Stimulated activated naive CD8-positive, alpha-beta T cell treated with anti-CD3 and anti-CD28 coated beads, Interleukin-15, amount 100 ng/mL, for 72 hours (primary cell): ENCODE measurements at regions not wholly inside any gene's neighbourhood (a gene's known extent, or its start where the extent isn't known, plus 50 kb on each side); places are given as distances from the start of the nearest gene placed in this dataset.
A peak's percentile ranks its signal among the peaks of the same experiment; 100 is the strongest.
"Not testable (repeated sequence)": the region's sequence is repeated elsewhere in the genome, so short reads cannot be mapped to it uniquely, and the experiment has no call there.

ENCODE experiments used
- ATAC-seq: fragments of 150-1000 bp; cut with Tn5 transposase; 2 replicates; pipeline ENCODE4 v1.10.0; 2021; ENCODE audit warnings: mild to moderate bottlenecking, moderate library complexity
- DNase-seq, 2 donors: peaks; one replicate each; pipeline ENCODE4 v3.0.0; 2021 to 2022
- H3K27ac Mint-ChIP-seq, 2 donors: one replicate each; pipeline ENCODE4 v1.8.0; 2022; ENCODE audit warnings: mild to moderate bottlenecking in 2 of 2, mixed read lengths in 2 of 2, moderate library complexity in 2 of 2
- H3K27me3 Mint-ChIP-seq: one replicate; pipeline ENCODE4 v1.8.0; 2022; ENCODE audit warnings: mixed read lengths
- H3K4me1 Mint-ChIP-seq: one replicate; pipeline ENCODE4 v1.8.0; 2022; ENCODE audit warnings: mild to moderate bottlenecking, mixed read lengths
- H3K4me3 Mint-ChIP-seq, 2 donors: one replicate each; pipeline ENCODE4 v1.8.0; 2022; ENCODE audit warnings: mild to moderate bottlenecking in 2 of 2, mixed read lengths in 2 of 2, moderate library complexity in 1 of 2
- H3K9me3 Mint-ChIP-seq, 2 donors: one replicate each; pipeline ENCODE4 v1.8.0; 2022; ENCODE audit warnings: mixed read lengths in 2 of 2

DNA sequence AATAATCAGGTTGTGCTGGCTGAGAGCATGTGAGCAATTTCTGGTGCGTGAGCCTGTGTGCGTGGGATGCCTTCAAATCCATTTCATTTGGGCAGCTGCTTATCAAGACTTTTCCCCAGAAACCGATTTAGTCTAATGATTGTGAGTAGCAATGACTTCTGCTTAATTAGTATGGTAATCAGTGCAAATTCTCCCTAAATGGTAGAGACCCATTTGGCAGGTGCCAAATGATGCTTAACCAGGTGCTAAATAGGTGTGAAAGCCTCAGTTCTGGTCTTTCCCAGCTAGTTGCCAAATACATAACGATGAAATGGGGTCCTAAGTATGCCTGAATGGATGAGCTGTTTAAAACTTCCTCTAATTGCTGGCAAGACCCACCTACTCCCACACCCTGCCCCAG, 248.4 kb upstream of the CCDC196 start:
- ATAC-seq (no peak), DNase-seq (no peak)
- H3K27ac Mint-ChIP-seq: no peak overlapping the region
- H3K9me3 Mint-ChIP-seq: no peaks in the 10 kb centered on the region
- H3K4me1 Mint-ChIP-seq: no peaks in the 10 kb centered on the region
- peaks cover 3% of the 10 kb centered on the region for H3K27me3 Mint-ChIP-seq
- no peak overlapping the region for H3K4me3 Mint-ChIP-seq

DNA sequence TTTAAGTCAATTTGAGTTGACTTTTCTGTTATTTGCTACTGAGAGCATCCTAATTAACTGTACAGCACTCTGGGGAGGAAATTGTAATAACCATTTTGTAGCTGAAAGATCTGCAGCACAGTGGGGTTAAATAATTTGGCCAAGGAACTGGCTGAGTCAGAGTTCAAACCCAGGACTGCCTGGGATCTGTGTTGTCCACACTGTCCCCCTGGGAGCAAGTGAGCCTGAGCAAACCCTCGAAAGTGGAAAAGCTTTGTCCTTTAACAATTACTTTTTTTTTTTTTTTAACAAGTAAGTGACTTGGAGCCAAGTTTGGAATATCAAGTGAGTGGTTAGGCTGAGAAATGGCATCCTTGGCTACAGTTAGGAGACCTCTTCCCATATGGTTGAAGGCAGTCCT, 247.2 kb upstream of the CCDC196 start:
- no peaks in the 10 kb centered on the region for H3K27me3 Mint-ChIP-seq
- no peaks in the 10 kb centered on the region for H3K9me3 Mint-ChIP-seq
- ATAC-seq: no peak
- no peak overlapping the region for H3K27ac Mint-ChIP-seq
- DNase-seq: no peak
- no peak overlapping the region for H3K4me3 Mint-ChIP-seq
- H3K4me1 Mint-ChIP-seq: no peaks in the 10 kb centered on the region

DNA sequence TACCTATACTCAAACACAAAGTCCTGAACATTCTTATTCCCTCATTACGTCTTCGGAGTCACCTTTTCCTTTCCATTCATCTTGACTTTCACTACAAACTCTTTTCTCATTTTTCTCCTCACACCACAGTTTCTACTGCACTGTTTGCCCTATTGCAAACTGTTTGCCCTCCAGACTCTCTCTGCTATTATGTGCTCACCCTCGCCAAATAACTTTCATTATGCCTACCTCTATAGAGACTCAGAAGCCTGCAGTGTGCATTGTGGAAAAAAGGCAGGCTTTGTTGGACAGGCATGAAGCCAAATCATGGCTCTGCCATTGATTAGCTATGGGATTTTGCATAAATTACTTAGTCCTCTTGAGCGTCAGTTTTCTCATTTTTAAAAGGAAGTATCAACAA, 246.6 kb upstream of the CCDC196 start:
- H3K27me3 Mint-ChIP-seq: no peaks in the 10 kb centered on the region

DNA sequence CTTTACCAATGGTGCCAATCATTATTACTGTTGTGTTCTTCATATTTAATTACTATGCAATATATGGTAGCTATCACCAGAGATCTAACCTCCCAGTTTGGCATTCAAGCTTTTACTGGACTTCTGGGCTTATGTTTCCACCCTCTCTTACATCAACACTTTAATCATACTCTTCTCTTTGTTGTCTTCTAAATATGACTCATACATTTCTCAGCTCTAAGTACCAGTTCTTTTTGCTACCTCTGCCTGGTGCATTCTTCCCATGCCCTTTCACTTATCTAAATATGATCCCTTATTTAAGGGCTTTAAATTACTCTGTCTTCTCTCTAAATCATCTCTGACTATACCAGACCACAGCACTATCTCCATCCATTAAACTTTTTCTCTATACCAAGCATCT, 246.1 kb upstream of the CCDC196 start:
- Mint-ChIP-seq H3K9me3 (no peaks in the 10 kb centered on the region), H3K4me3 (no peak overlapping the region), H3K27ac (no peak overlapping the region), H3K27me3 (no peaks in the 10 kb centered on the region), H3K4me1 (no peaks in the 10 kb centered on the region)
- ATAC-seq (no peak), DNase-seq (no peak)

More for the DNA sequence above, 246.6 kb upstream of the CCDC196 start:
- Mint-ChIP-seq H3K4me3 (no peak overlapping the region), H3K27ac (no peak overlapping the region), H3K9me3 (no peaks in the 10 kb centered on the region), H3K4me1 (no peaks in the 10 kb centered on the region)
- no peak for ATAC-seq
- DNase-seq: no peak

DNA sequence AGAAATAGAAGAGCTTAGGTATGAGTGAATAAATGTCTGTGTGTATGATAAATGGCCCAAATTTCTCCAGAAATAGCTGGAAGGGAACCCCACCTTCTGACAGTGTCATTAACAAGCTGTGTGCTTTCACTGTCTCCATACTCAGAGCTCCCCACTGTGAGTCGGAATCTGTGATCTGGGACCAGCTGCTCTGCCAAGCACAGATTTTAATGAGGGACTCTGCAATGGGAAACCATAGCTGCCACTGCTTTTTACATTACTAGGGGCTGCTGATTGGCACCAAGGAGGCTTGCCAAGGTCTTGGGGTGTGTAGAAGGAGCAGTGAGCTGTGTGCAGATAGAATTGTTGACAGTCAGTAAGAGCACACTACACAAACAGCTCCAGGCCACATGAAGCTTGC, 244.2 kb upstream of the CCDC196 start:
- no peak overlapping the region for H3K4me3 Mint-ChIP-seq
- no peaks in the 10 kb centered on the region for H3K4me1 Mint-ChIP-seq
- DNase-seq: no peak
- H3K27ac Mint-ChIP-seq: no peak overlapping the region
- no peaks in the 10 kb centered on the region for H3K27me3 Mint-ChIP-seq
- H3K9me3 Mint-ChIP-seq: no peaks in the 10 kb centered on the region
- ATAC-seq: no peak

DNA sequence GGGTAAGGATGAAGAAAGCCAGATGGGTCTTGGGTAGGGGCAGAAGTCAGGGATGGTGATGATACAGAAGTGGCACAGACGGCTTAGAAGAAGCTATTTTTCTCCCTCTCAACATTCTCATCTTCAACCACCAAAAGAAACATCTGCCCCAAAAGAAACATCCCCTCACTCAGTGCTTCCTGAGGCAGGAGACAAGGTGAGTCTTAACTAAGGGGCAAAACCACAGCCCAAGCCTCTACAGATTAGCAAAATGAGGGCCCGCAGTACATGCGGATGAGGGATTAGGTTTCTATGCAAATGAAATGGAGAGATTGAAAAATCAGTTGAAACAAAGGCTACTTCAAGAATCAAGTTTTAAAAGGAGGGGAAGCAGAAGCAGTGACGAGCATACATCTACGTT, 241.3 kb upstream of the CCDC196 start:
- no peaks in the 10 kb centered on the region for H3K27me3 Mint-ChIP-seq
- DNase-seq (no peak), ATAC-seq (no peak)
- no peak overlapping the region for H3K4me3 Mint-ChIP-seq
- H3K27ac Mint-ChIP-seq: no peak overlapping the region
- no peaks in the 10 kb centered on the region for H3K9me3 Mint-ChIP-seq
- no peaks in the 10 kb centered on the region for H3K4me1 Mint-ChIP-seq

DNA sequence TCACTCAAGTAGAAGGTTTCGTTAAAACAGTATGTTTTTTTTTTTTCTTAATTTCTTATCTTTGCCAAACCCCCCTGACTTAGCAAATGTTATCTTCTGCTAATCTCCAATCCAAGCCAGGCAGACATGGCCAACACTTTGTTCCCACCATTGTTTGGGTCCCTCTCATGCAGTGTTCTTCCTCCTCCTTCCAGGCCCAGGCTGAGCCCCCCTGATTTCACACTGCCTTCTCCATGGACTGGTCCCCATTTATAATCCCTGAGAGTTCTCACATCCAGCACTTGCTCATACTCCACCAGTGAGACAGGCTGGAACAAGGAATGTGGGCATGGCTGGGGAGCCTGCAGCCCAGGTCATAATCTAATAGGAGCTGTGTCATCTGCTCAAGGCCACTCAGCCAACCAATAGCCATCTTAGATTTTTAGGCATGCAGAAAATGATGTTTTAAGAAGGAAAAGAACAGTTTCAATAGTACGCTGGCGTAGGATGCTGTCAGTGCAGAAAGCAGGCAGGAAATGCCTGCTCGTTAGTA, 238.4 kb upstream of the CCDC196 start:
- H3K9me3 Mint-ChIP-seq: no peaks in the 10 kb centered on the region
- H3K4me3 Mint-ChIP-seq: no peak overlapping the region
- DNase-seq: no peak
- no peak for ATAC-seq
- no peaks in the 10 kb centered on the region for H3K4me1 Mint-ChIP-seq
- H3K27me3 Mint-ChIP-seq: no peaks in the 10 kb centered on the region
- H3K27ac Mint-ChIP-seq: no peak overlapping the region

DNA sequence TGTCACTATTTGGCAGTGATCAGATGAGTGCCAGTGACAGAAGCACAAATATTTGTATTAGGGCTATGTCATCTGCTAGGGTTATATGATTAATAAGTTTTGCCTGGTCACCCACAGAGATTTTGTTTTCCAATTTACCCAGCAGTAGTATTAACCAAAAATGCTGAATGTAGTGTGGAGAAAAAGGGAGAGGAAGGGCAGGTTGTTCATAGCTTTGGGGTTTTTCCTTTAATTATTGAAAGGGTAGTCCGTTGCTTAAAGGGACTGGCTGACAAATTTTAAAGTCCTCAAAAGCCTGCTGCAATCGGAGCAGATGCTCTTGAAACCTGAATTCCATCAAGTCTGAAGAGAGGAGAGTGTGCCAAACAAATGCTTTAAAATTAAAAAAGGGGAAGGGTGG, 237.9 kb upstream of the CCDC196 start:
- Mint-ChIP-seq H3K9me3 (no peaks in the 10 kb centered on the region), H3K27me3 (no peaks in the 10 kb centered on the region), H3K4me1 (no peaks in the 10 kb centered on the region), H3K27ac (no peak overlapping the region), H3K4me3 (no peak overlapping the region)
- no peak for ATAC-seq
- DNase-seq: no peak

DNA sequence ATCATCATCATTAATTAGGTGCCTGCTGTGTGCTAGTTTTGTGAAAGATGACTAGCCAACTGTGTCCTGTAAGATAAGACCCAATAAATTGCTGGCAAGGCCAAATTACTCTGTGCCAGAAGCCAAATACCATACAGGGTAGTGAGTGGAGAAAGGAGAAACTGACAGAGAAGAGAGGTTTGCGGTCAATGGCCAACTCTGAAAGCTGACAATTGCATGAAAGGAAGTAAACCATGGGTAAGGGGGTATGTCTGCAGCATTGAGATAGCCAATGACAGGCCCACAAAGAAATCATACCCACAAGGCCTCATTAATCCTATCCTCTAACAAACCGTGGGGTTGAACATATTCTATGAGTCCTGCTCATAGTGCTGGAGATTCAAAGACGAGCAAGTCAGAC, 236.6 kb upstream of the CCDC196 start:
- no peak overlapping the region for H3K27ac Mint-ChIP-seq
- H3K27me3 Mint-ChIP-seq: no peaks in the 10 kb centered on the region
- H3K4me1 Mint-ChIP-seq: no peaks in the 10 kb centered on the region
- no peak overlapping the region for H3K4me3 Mint-ChIP-seq
- no peak for DNase-seq
- no peak for ATAC-seq
- H3K9me3 Mint-ChIP-seq: no peaks in the 10 kb centered on the region

DNA sequence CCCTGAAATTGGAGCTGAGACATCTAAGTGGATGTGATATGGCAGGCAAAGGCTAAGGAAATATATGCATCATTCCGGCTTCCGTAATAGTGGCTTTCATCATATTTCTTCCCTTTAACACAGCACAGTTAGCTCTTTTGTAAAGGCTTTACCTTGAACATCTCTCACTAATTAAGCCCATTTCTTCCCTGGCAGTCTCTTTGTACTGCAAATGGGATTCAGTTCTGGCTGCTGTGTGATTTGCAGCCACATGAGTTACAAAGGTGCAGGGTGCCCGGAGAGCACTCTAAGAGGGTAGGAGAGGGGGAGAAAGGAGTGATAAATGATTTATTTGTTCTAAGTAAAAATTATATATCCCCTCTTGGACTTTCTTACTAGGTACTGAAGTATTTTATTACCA, 232.1 kb upstream of the CCDC196 start:
- no peaks in the 10 kb centered on the region for H3K4me1 Mint-ChIP-seq
- H3K27me3 Mint-ChIP-seq: no peaks in the 10 kb centered on the region
- H3K4me3 Mint-ChIP-seq: no peak overlapping the region
- H3K27ac Mint-ChIP-seq: no peak overlapping the region
- DNase-seq (no peak), ATAC-seq (no peak)
- H3K9me3 Mint-ChIP-seq: no peaks in the 10 kb centered on the region

DNA sequence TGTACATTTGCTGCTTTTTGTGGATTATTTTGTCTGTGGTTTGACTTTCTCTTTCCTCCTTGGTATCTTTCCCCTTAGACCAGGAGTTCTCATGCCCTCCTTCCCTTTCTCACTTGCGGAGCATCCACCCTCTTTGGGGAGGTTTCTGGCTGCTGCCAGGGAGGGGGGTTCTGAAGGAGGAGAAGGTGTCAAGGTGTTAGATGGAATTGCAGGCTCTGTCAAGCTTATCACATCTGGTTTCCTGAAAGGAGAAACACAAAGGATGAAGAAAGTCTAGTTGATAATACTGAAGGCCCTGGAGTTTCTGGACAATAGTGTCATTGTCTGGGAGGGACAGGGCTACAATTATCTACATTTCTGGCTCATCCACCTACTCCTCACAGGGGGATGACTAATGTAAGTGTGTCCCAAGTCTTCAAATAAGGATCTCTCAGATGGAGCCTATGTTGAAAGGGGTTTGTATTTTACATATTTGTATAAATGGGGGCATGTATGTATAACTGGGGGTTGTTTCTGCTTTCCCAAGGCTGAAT, 217.3 kb upstream of the CCDC196 start:
- ATAC-seq: no peak
- H3K4me3 Mint-ChIP-seq: no peak overlapping the region
- no peaks in the 10 kb centered on the region for H3K9me3 Mint-ChIP-seq
- no peaks in the 10 kb centered on the region for H3K27me3 Mint-ChIP-seq
- DNase-seq: no peak
- H3K4me1 Mint-ChIP-seq: no peaks in the 10 kb centered on the region
- H3K27ac Mint-ChIP-seq: peak overlapping the region in 1 of 2 donors; percentile 55

DNA sequence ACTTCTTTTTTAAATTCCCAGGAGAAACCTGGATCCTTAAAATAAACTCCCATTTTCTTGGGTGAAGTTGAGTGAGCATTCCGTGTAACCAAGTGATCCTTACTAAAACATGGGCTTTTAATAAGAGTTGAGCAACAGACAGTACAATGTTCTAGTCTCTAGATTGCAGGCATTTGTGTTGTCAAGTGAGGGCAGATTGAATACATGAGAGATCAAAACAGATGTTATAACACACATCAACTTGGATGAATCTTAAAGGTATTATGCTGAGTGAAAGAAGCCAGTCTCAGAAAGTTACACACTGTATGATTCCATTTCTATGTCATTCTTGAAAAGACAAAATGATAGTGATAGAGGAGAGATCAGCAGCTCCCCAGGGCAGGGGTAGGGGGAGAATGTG, 213.9 kb upstream of the CCDC196 start:
- Mint-ChIP-seq H3K4me1 (no peaks in the 10 kb centered on the region), H3K9me3 (no peaks in the 10 kb centered on the region), H3K27ac (no peak overlapping the region), H3K4me3 (no peak overlapping the region), H3K27me3 (no peaks in the 10 kb centered on the region)
- no peak for ATAC-seq
- no peak for DNase-seq

DNA sequence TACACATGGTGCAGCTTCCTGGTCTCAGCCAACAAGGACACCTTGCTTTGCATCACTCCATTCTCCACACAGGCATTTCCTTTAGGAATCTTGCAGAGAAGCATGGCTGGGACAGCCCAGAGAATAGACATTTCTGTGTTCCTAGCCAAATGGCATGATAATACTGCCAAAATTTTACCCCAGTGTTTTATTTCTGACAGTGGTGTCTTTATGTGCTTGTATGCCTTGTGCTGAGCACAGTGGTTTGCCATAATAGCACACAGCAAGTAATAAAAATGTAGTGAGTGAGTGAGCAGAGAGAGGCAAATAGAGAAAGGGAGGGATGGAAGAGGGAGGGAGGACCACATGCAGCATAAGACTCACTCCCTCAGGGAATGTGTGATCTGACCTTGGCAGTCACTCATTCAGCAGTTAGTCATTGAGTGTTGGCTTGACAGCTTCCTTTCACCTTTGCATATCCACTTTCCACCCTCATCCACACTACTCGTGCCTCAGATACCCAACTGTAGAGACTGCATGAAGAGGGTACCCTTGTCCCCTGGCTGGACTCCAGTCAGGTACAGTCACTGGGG, 212.8 kb upstream of the CCDC196 start:
- Mint-ChIP-seq H3K9me3 (no peaks in the 10 kb centered on the region), H3K4me3 (no peak overlapping the region), H3K27ac (no peak overlapping the region), H3K4me1 (no peaks in the 10 kb centered on the region), H3K27me3 (no peaks in the 10 kb centered on the region)
- ATAC-seq: no peak
- DNase-seq: no peak

DNA sequence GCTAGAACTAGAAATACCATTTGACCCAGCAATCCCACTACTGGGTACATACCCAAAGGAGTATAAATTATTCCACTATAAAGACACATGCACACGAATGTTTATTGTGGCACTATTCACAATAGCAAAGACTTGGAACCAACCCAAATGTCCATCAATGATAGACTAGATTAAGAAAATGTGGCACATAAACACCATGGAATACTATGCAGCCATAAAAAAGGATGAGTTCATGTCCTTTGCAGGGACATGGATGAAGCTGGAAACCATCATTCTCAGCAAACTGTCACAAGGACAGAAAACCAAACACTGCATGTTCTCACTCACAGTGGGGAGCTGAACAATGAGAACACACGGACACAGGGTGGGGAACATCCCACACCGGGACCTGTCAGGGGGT, 207.8 kb upstream of the CCDC196 start:
- not testable (repeated sequence) for H3K4me1 Mint-ChIP-seq, H3K27ac Mint-ChIP-seq, ATAC-seq, H3K27me3 Mint-ChIP-seq, H3K4me3 Mint-ChIP-seq, DNase-seq
- H3K9me3 Mint-ChIP-seq: peaks cover 5 to 19% of the 10 kb centered on the region in 2 donors

DNA sequence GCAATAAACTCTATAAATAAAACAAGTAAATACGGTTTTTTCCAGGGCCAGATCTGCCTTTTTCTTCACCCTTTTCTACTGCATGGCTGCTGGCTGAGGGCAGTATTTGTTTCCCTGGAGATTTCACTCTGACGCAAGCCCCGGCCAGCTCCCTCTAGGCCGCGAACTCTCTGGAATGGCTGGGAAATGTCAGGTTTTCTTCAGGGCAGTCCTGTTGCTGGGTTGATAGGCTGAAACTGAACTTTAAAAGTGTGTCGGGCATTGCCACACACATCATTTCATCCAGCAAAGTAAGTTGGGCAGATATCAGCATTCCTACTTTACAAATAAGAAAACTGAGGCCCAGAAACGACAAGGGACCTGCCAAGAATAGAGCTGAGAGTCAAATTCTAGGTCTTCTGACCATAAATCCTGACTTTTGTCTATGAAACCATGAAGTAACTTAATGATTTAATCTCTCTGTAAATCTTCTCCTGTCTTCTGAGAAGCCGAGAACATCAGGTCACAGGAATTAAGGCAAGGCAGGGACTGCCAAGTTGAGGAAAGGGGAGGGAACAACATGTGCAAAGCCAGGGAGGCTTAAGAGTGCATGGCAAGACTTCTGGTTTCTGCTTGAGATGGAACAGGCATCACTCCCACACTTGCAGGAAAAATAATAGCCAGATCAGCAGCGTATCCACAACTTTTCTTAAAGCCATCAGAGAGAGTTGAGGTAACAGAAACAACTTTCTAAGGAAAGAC, 205.0 kb upstream of the CCDC196 start:
- Mint-ChIP-seq H3K4me3 (no peak overlapping the region), H3K27ac (no peak overlapping the region), H3K27me3 (no peaks in the 10 kb centered on the region), H3K4me1 (no peaks in the 10 kb centered on the region), H3K9me3 (peaks cover 5 to 19% of the 10 kb centered on the region in 2 donors)
- DNase-seq (no peak), ATAC-seq (no peak)

DNA sequence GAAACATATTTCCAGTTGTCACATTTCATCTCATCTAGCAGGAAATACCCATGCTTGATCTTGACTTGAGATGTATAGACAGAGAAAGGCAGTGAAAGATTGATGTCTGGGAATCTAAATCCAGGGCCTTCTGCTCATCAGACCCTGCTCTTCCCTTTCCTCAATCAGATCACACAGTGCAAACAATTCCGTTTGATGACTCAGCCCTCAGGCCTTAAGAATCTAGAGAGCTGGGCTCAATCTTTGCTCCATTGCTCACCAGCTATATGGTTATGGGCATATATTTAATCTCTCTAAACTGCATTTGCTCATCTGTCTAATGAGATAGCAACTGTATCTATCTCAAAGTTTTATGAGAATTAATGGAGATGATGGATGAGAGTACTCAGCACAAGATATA, 201.8 kb upstream of the CCDC196 start:
- H3K27ac Mint-ChIP-seq: no peak overlapping the region
- no peak overlapping the region for H3K4me3 Mint-ChIP-seq
- ATAC-seq (no peak), DNase-seq (no peak)
- no peaks in the 10 kb centered on the region for H3K4me1 Mint-ChIP-seq
- peaks cover 0 to 11% of the 10 kb centered on the region in 2 donors for H3K9me3 Mint-ChIP-seq
- no peaks in the 10 kb centered on the region for H3K27me3 Mint-ChIP-seq
